ENCODE measurements at regions not wholly inside any gene's neighbourhood (a gene's known extent, or its start where the extent isn't known, plus 50 kb on each side); places are given as distances from the start of the nearest gene placed in this dataset.

DNA sequence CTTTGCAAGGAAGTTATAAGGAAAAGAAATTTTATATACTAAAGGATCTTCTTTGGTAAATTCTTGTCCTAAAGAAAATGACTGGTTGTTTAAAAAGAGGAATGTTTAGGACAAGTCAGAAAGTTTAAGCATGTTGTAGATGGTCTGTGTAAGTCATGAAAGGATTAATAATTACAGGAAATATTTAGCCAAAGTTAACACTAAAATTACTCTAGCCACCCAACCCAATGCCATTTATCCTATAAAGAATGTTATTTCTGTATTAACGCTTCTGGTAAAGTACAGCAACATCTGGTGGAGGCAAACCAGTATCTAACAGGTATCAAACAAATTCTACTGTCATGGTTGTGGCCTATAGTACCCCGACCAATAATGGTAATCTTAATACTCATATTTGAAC is 546.9 kb upstream of the PKDCC start:
- Mint-ChIP-seq H3K27me3 (no peaks in the 10 kb centered on the region), H3K9me3 (peaks cover 33% of the 10 kb centered on the region), H3K36me3 (ENCODE audit: low read depth) (no peaks in the 10 kb centered on the region), H3K4me1 (ENCODE audit: low read depth) (no peaks in the 10 kb centered on the region), H3K4me3 (no peak overlapping the region), H3K27ac (no peak overlapping the region)
- no peak for DNase-seq

DNA sequence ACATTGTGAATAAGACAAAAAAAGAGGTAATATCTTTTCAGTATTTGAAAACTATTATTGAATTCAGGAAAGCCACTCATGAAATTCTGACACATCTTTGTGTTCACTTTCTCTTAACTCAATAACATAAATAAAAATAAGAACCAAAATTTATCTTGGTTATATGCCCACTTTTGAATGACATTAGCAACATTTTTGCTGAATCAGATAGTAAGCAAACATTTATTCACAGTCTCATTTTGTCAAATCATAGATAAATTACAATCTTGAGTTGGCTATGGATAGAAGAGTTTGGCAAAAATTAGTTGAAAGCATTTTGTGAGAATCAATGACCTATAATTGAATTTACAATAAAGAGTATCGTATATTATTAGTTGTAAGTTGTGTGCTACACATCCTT is 545.1 kb upstream of the PKDCC start:
- Mint-ChIP-seq H3K27me3 (no peaks in the 10 kb centered on the region), H3K4me1 (ENCODE audit: low read depth) (no peaks in the 10 kb centered on the region), H3K4me3 (no peak overlapping the region), H3K9me3 (peaks cover 17% of the 10 kb centered on the region), H3K36me3 (ENCODE audit: low read depth) (no peaks in the 10 kb centered on the region), H3K27ac (no peak overlapping the region)
- no peak for DNase-seq

DNA sequence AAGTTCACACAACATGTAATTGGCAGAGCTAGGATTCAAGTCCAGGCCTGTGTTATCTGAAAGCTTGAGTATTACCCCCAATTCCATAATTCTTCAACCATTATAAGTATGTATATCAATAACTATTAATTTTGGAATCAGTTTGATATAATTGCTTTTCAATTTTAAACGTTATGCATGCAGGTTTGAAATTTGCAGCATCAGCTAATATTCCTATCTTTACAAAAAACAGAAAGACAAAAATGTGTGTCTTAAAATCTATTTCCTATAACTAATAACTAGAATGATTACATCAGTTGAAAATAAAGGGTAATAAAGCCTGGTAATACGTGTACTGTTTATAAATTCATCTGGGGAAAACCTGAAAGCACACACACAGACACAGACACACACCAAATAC is 543.3 kb upstream of the PKDCC start:
- Mint-ChIP-seq H3K36me3 (ENCODE audit: low read depth) (no peaks in the 10 kb centered on the region), H3K4me3 (no peak overlapping the region), H3K9me3 (peaks cover 11% of the 10 kb centered on the region), H3K27me3 (no peaks in the 10 kb centered on the region), H3K27ac (no peak overlapping the region), H3K4me1 (ENCODE audit: low read depth) (no peaks in the 10 kb centered on the region)
- DNase-seq = no peak

DNA sequence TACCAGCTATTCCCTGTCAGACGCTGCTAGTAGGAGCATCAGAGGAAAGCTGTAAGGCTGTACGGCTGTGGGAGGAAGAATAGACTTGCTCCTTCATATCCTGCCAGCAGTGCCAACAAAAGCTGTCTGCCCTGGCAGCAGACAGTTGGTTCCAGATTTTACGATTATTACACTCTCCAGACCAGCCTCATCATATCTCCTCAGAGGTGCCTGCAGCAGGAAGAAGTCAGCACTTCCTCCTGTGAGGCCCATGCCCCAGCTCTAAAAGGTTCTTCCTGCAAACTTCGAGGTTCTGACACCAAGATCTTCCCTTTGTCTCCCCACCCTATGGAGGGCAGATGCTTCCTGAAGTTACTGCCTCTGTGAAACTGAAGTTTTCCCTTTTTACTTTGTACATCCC is 537.7 kb upstream of the PKDCC start:
- H3K9me3 Mint-ChIP-seq = peaks cover 2% of the 10 kb centered on the region
- H3K27me3 Mint-ChIP-seq = no peaks in the 10 kb centered on the region
- DNase-seq = no peak
- no peak overlapping the region for H3K4me3 Mint-ChIP-seq
- H3K4me1 Mint-ChIP-seq (ENCODE audit: low read depth) = no peaks in the 10 kb centered on the region
- no peak overlapping the region for H3K27ac Mint-ChIP-seq
- H3K36me3 Mint-ChIP-seq (ENCODE audit: low read depth) = no peaks in the 10 kb centered on the region

DNA sequence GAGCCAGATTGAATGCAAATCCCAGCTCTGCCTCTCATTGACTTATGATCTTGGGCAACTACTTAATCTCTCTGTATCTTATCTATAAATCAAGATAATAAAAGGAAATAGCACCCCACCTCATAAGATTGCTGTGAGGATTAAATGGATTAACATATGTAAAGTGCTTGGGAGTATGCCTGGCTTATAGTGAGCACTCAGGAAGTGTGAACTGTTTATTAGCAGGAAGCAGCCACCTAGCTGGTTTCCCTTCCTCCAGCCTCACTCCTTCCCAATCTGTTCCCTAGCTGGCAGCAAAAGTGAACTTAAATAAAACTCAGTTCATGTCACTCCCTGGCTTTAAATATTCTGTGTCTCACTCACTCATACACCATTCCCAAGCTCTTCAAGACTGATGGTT is 526.6 kb upstream of the PKDCC start:
- Mint-ChIP-seq H3K36me3 (ENCODE audit: low read depth) (no peaks in the 10 kb centered on the region), H3K4me3 (no peak overlapping the region), H3K4me1 (ENCODE audit: low read depth) (no peaks in the 10 kb centered on the region), H3K9me3 (no peaks in the 10 kb centered on the region), H3K27me3 (no peaks in the 10 kb centered on the region), H3K27ac (no peak overlapping the region)
- DNase-seq = no peak

DNA sequence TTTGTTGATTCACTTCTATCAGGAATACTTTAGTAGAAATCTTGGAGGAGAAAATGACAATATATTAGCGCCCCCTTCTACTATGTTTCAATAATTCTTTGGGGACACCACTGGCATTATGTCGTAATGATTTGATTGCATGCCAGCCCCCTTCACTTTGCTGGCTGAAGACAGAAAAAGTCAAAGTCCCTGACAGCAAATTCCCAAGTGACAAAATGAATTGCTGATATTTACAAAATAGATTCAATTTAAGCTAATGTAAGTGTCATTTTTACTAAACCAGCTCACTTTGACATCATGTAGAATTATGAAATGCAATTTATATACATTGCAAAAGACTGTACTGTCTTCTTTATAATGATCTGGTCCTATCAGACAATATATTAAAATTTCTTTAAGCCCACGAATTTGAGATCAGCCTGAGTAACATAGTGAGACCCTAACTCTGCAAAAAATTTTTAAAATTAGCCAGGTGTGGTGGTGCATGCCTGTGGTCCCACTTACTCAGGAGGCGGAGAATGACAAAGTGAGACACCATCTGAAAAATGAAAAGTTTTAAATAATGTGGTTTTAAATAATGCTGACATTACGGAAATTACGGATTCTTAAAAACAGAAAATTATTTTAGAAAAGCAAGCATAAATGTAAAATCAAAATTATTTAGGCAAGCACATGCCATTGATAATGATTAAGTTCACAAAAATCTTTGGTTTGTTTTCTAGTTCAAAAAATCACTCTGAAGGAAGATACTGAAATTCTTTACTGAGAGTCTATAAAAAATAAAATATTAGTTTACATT is 520.1 kb upstream of the PKDCC start:
- Mint-ChIP-seq H3K36me3 (ENCODE audit: low read depth) (no peaks in the 10 kb centered on the region), H3K4me1 (ENCODE audit: low read depth) (no peaks in the 10 kb centered on the region), H3K27ac (no peak overlapping the region), H3K9me3 (no peaks in the 10 kb centered on the region), H3K4me3 (no peak overlapping the region), H3K27me3 (no peaks in the 10 kb centered on the region)
- no peak for DNase-seq

DNA sequence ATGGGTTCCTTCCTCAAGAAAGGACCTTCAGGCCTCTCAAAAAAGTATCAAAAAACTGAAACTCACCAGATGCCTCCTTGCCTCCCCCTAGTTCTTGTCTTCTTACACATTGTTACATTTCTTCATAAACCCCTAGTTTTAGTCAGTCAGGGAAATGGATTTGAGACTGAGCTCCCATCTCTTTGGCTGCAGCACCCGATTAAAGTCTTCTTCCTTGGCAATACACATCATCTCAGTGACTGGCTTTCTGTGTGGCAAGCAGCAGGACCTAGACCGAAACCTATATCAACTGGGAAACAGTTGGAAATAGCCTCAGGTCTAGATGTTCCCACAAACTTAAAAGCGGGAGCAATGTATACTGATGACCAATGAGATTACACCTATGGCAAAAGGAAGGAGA is 512.2 kb upstream of the PKDCC start:
- Mint-ChIP-seq H3K27ac (no peak overlapping the region), H3K36me3 (ENCODE audit: low read depth) (no peaks in the 10 kb centered on the region), H3K9me3 (peaks cover 11% of the 10 kb centered on the region), H3K27me3 (no peaks in the 10 kb centered on the region), H3K4me1 (ENCODE audit: low read depth) (no peaks in the 10 kb centered on the region), H3K4me3 (no peak overlapping the region)
- DNase-seq = no peak

DNA sequence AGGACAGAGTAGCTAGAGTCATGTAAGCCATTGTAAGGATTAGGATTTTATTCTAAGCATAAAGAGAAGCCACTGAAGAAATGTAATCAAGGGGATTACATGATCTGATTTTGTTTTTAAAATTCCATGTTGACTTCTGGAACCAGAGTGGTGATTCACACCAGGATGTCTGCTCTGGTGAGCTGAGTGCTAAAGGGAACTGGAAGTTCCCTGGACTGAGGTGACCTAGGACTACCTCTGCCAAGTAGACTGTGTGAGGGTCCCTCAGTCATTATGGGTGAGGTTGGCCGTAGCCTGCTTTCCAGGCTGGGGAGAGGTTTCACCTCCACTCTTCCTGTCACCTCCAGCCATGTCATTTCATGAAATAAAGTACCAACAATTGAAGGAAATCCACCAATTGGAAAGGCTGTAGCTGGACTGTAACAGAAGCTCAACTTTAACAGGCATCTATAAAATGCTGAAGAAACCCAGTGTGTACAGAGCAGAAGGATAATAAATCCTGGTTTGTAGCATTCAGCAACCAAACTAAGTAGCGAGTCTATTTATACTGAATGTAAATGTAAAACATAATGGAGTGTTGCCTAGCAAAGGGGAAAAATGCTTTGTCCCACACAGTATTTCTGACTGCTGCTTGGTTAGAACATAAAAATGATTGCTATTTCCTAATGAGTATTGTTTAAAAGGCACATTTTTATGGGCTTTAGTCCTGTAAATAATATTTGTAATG is 507.4 kb upstream of the PKDCC start:
- no peak for DNase-seq
- no peaks in the 10 kb centered on the region for H3K36me3 Mint-ChIP-seq (ENCODE audit: low read depth)

DNA sequence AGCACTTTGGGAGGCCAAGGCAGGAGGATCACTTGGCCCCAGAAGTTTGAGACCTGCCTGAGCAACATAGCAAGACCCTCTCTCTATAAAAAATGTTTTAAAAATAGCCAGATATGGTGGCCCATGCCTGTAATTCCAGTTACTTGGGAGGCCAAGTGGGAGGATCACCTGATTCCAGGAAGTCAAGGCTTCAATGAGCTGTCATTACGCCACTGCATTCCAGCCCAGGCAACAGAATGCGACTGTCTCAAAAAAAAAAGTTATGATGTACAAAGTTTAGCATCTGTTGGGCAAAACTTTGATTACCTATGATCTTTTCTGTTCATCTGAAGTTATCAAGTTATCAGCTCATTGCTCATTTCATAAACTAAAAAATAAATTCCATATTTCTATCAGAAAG is 504.1 kb upstream of the PKDCC start:
- Mint-ChIP-seq H3K4me1 (ENCODE audit: low read depth) (no peaks in the 10 kb centered on the region), H3K4me3 (no peak overlapping the region), H3K36me3 (ENCODE audit: low read depth) (no peaks in the 10 kb centered on the region), H3K27ac (no peak overlapping the region), H3K27me3 (no peaks in the 10 kb centered on the region), H3K9me3 (no peaks in the 10 kb centered on the region)
- DNase-seq = no peak

More for the DNA sequence above, 507.4 kb upstream of the PKDCC start:
- peaks cover 4% of the 10 kb centered on the region for H3K9me3 Mint-ChIP-seq
- H3K4me3 Mint-ChIP-seq = no peak overlapping the region
- H3K4me1 Mint-ChIP-seq (ENCODE audit: low read depth) = no peaks in the 10 kb centered on the region
- no peaks in the 10 kb centered on the region for H3K27me3 Mint-ChIP-seq
- H3K27ac Mint-ChIP-seq = no peak overlapping the region

DNA sequence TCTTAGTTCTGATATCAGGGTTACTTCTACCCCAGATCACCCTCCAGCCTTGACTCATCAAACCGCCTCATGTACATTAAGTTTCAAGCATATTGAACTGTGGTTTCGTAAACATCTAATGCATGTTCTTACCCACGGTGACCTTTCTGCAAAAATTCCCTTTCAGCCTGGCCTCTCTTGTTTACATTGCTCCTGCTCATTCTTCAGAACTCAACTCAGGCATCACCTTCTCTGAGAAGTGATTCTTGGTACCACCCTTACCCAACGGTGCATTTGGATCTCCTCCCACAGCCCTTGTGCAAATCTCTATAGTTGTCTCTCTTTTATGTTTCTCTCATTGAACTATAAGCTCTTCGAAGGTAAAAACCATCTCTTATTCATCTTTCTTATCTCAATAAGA is 503.1 kb upstream of the PKDCC start:
- Mint-ChIP-seq H3K36me3 (ENCODE audit: low read depth) (no peaks in the 10 kb centered on the region), H3K9me3 (no peaks in the 10 kb centered on the region), H3K4me1 (ENCODE audit: low read depth) (no peaks in the 10 kb centered on the region), H3K27ac (no peak overlapping the region), H3K4me3 (no peak overlapping the region), H3K27me3 (no peaks in the 10 kb centered on the region)
- DNase-seq = no peak

DNA sequence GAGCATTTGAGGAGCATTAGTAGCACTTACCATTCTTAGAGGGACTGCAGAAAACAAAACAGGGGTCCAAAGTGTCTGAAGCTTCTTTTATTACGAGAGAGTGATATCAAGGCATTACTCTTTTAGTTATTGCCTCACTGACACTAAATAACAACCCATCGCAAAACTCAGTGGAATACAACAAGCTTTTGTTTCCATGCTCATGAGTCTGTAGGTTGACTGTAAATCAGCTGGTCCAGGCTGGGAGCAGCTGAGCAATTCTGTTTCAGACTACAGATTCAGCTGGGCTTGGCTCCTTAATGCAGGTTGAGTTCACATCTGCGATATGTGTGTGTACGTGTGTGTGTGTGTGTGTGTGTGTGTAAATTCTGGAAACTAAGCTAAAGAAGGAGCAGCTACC is 501.8 kb upstream of the PKDCC start:
- Mint-ChIP-seq H3K4me1 (ENCODE audit: low read depth) (no peaks in the 10 kb centered on the region), H3K36me3 (ENCODE audit: low read depth) (no peaks in the 10 kb centered on the region), H3K4me3 (no peak overlapping the region), H3K27ac (no peak overlapping the region), H3K27me3 (no peaks in the 10 kb centered on the region), H3K9me3 (no peaks in the 10 kb centered on the region)
- no peak for DNase-seq

DNA sequence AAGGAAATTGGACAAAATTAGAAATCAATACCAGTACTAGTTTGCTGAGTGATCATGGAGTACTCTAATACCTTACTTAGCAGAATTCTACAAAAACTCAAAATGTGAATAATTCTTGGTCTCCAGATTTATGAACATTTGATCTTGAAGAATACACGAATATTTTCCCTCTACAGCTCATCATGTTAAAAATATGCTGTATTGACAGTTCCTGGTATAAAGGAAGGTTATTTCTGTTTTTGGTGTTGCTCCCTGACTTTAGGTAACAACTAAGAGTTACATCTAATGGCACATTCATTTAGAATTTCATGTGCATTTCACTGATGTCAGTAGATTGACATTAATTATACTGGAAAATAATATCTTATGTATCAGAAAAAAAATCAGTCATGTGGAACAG is 479.2 kb upstream of the PKDCC start:
- no peak overlapping the region for H3K4me3 Mint-ChIP-seq
- H3K9me3 Mint-ChIP-seq = peaks cover 3% of the 10 kb centered on the region
- no peak for DNase-seq
- no peaks in the 10 kb centered on the region for H3K36me3 Mint-ChIP-seq (ENCODE audit: low read depth)
- H3K27ac Mint-ChIP-seq = no peak overlapping the region
- no peaks in the 10 kb centered on the region for H3K4me1 Mint-ChIP-seq (ENCODE audit: low read depth)
- H3K27me3 Mint-ChIP-seq = peaks cover 5% of the 10 kb centered on the region

DNA sequence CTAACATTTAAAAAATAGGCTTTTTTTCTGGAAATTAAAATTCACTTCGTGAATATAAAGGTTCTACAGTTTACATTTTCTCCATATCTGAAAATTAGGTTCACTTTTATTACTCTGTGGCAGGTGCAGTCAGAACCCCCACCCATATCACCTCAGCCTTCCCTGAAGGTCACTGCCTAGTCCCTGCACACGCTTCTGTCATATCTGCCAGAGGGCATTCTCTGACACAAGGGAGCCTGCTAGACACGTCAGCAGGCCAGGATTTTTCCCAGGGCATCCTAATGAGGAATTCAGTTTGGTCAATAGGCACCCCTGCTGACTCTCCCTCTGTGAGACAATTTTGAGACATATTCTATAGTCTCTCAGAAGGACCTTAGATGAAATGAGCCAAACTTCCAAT is 475.7 kb upstream of the PKDCC start:
- H3K4me1 Mint-ChIP-seq (ENCODE audit: low read depth) = no peaks in the 10 kb centered on the region
- H3K27ac Mint-ChIP-seq = no peak overlapping the region
- H3K9me3 Mint-ChIP-seq = peaks cover 3% of the 10 kb centered on the region

DNA sequence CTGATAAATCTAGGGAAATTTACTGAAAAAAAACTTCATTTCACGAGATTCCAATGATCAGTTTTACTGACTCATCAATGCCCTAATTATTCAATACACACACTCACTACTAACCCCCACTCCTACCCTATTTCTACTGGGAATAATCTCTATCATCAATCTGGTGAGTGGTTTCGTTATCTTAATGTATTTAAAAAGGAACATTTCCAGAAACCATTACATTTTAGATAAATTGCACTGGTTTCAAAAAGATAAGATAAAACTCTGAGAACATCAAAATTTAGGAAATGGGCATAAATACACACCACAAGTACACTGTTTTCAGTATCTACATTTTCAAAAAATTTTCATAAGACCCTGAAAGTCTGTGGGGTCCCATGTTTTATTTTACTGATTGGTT is 471.4 kb upstream of the PKDCC start:
- no peaks in the 10 kb centered on the region for H3K4me1 Mint-ChIP-seq (ENCODE audit: low read depth)
- no peak for DNase-seq
- no peaks in the 10 kb centered on the region for H3K9me3 Mint-ChIP-seq
- no peaks in the 10 kb centered on the region for H3K36me3 Mint-ChIP-seq (ENCODE audit: low read depth)
- H3K27ac Mint-ChIP-seq = no peak overlapping the region
- no peaks in the 10 kb centered on the region for H3K27me3 Mint-ChIP-seq
- H3K4me3 Mint-ChIP-seq = no peak overlapping the region

More for the DNA sequence above, 475.7 kb upstream of the PKDCC start:
- Mint-ChIP-seq H3K27me3 (peaks cover 5% of the 10 kb centered on the region), H3K36me3 (ENCODE audit: low read depth) (no peaks in the 10 kb centered on the region), H3K4me3 (no peak overlapping the region)
- no peak for DNase-seq

DNA sequence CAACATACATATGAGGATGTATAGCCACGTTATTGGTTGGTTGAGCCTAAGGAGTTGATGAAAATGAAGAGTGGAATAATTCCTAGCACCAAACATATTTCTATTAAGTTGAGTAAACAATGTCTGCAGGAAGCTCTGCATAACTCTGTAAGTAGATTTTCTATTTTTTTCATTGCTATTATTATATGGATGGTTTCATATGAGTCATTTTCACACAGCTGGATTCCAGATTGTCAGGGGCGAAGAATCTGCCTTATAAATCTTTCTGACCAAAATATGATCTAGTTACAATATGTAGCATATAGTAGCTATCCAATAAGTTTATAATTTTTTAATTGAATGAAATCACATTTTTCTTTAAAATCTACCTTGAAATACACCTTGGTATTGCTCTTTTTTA is 468.0 kb upstream of the PKDCC start:
- Mint-ChIP-seq H3K27me3 (no peaks in the 10 kb centered on the region), H3K9me3 (peaks cover 9% of the 10 kb centered on the region), H3K36me3 (ENCODE audit: low read depth) (no peaks in the 10 kb centered on the region), H3K4me3 (no peak overlapping the region), H3K27ac (no peak overlapping the region), H3K4me1 (ENCODE audit: low read depth) (no peaks in the 10 kb centered on the region)
- no peak for DNase-seq

All from activated T-cell treated with anti-CD3 and anti-CD28 coated beads, Interleukin-2, amount 50 U/mL, for 24 hours (primary cell).